HG03521 (cell line): ENCODE measurements at regions not wholly inside any gene's neighbourhood (a gene's known extent, or its start where the extent isn't known, plus 50 kb on each side); places are given as distances from the start of the nearest gene placed in this dataset.

Experiments
- ATAC-seq: cut with Tn5 transposase; IDR thresholded peaks from one replicate; pipeline ENCODE4 v1.9.1; 2021; ENCODE audit warnings: mild to moderate bottlenecking, moderate library complexity; ENCODE audit not compliant: unreplicated experiment

GRCh38 chr6:6704103-6705060 lies 115.9 kb downstream of the LY86 start:
- ATAC-seq: no peak

GRCh38 chr6:6705061-6705425 lies 116.5 kb downstream of the LY86 start:
- no peak for ATAC-seq

DNA sequence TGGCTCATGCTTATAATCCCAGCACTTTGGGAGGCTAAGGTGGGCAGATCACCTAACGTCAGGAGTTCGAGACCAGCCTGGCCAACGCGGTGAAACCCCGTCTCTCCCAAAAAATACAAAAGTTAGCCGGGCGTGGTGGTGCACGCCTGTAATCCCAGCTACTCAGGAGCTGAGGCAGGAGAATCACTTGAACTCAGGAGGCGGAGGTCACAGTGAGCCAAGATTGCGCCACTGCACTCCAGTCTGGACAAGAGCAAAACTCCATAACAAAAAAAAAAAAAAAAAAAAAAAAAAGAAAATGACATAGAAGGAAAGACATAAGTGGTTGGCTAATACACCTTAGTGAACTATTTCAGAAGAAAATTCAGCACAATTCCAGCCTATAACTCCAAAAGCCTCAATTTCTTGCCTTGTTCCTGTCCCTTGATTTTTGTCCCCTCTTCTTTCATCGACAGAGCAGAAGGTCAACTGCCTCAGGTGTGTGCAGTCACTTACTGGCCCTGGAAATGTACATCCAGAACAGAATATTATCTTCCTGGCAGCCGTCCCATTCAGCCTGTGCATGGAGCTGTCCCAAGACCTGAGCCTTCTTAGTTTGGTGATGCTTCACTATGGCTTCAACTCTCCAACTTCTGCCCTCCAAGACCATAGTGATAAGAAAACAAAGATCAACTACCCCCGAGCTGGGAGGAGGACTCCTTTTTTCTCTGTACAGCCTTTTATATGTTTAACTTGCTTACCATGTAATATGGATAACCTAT lies 117.6 kb downstream of the LY86 start:
- ATAC-seq: no peak

GRCh38 chr6:6707143-6707542 lies 118.6 kb downstream of the LY86 start:
- no peak for ATAC-seq

DNA sequence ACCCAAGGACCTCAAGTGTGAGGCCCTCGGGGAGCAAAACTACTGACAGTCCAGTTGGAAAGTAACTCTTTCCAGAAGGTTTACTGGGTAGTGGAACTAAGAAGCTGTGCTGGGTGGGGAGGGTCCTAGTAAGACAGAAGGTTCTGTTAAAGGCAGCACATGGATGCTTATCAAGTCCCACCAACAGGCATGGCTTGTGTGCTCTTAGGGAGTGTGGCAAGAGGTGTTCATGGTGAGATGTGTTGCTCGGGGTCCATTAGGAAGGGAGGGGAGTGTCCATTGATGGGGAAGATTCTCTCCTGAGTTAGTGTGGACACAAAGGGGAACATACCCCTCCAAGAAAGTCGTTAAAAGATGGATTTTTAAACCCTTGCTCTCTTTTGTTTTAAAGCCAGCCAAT lies 120.6 kb downstream of the LY86 start:
- ATAC-seq: no peak

- no peak for ATAC-seq
Observed at GRCh38 chr6:6711031-6711785, 122.7 kb downstream of the LY86 start.

DNA sequence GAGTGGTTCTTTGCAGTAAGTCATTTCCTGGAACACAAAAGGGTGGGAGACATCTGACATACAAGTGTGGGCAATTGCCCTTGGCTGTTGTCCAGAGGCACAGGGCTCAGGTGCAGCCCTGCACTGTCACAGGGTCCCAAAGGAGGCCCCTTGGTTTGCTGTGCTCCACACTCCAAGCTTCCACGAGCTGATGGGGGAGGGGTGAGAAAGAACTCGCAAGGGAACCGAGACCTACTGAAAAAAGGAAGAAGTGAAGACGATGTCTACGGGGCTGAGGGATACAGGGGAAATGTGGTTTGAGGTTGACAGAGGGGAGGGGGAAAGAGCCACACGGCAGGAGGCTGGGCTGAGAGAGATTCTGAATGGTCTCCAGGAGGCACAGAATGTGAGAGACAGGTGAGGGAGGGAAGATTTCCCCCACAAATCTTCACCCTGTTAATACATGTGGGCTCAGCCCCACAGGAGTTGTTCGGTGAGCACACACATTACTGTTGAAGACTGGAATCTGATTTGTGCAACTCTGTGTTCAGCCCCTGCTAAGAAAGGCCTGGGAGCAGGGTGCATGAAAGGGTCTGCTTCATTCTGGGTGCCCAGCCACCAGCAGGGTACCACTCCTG lies 123.4 kb downstream of the LY86 start:
- no peak for ATAC-seq

DNA sequence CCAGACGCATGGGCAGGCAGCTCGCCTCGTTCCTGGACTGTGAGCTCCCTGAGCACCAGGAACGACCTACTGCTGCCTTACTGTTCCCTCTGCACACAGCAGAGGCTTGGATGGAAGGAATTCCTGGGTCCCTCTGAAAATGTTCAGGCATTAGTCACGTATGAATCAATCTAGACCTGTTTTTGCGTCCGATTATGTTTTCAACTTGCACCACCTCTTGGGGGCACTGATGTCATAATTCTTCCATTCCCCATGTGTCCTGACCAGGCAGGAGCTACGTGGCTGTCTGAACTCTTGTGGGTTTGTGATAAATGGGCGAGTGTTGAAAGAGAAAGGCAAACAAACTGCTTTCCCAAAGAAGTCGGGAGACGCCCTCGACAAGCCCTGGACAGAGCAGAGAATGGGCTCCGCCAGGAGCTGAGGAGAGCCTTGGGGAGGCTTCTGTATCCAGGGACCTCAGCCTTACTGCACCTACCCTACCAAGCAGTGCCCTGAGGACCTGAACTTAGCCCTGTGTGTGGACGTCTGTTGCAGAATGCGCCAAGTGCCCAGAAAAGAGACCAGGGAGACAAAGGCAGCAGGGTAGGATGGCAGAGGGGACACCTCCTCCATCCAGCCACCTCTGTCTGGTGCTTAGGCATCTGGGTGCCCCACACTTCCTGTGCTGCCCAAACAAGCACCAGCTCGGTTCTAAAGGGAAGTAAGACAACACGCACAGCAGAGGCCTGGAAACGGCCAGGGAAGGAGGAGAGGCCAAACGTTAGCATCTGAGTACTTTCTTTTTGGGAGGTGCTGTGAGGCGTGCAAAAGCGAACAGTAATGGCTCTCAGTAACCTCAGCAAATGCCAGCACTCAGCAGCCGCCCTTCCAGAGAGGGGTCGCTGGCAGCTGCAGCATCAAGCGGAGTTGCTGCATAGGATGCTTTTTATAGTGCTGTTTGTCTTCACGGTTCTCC lies 124.2 kb downstream of the LY86 start:
- ATAC-seq: no peak

DNA sequence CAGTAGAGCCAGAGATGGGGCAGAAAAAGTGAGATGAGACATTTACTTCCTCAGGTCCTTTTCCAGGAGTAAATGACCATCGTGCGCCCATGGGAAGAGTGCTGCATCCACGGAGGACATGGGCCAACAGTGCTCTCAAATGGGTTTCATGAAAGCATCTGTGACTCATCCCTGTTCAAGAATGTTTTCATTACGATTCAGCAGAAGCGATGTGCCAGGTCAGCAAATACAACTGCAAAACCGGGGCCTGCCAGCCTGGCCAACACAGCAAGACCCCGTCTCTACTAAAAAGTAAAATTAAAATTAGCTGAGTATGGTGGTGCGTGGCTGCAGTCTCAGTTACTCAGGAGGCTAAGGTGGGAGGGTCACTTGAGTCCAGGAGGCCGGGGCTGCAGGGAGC lies 125.1 kb downstream of the LY86 start:
- ATAC-seq: no peak

- ATAC-seq: no peak
Observed at GRCh38 chr6:6714118-6714897, 125.8 kb downstream of the LY86 start.

DNA sequence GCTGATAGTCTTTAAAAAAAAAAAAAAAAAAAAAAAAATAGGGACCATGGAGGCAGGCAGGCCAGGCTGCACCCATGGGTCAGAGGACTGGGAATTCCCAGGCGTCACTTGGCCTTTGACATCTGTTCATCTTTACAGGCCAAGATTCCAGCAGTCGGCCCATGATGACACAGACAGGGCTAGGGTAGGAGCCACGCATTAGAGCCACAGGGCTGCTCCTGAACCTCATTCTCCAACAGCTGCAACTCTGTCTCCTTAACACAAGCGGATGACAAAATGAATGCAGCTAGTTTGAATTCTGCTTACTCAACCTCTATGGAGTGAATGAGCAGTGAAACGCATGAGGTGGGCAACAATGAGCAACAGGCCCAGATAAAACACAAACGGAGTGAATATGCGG lies 126.4 kb downstream of the LY86 start:
- no peak for ATAC-seq

DNA sequence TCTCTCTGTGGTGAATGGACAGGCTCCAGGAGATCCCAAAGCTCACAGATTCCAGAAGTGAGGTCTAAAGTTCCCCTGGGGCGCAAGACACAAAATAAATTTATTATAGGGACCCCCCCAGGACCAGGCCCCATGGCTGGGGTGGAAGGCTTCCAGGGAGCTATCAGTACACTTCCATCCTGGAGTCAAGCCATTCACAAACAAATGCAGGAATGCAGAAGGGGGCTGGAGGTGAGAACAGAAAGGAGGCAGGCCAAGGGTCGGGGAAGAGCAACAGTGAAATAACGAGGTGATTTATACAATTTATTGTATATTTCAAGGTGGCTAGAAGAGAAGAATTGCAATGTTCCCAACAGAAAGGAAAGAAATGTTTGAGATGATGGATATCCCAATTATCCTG lies 126.9 kb downstream of the LY86 start:
- ATAC-seq: no peak

- no peak for ATAC-seq
Observed at GRCh38 chr6:6716998-6717763, 128.7 kb downstream of the LY86 start.

DNA sequence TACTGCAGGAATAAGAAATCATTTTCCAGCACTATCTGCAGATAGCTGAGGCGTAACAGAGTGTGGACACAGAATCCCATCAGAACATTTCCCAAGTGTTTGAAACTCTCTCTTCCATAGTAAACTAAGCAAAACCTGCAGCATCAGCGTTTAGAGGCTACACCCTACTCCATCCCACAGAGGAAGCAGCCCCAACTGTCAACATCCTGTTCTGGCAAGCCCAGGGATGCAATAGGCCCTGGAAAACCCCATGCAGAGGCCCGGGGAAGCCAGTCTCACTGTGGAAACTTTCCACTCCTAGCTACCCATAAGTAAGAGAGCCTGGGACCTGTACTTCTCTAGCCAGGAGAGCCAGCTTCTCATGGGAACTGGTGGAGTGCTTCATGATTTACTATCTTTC lies 129.4 kb downstream of the LY86 start:
- no peak for ATAC-seq

DNA sequence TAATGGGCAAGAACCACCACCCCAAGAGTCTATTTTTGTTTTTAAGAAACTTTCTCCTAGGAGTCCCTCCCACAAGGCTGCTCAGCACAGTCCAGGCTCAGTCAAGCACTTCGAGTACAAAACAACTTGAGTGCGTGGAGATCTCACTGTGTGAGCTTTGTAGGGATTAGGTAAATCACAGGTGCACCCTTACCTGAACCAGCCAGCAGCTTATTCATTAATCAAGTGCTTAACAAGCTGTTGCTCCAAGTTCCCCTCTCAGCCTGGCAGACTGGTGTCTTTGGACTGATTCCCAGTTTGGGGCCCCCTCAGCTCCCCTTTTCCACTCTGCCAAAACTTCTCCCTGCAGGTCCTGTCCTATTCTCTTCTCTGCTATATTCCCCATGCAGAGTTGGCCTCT lies 133.1 kb downstream of the LY86 start:
- ATAC-seq: no peak

DNA sequence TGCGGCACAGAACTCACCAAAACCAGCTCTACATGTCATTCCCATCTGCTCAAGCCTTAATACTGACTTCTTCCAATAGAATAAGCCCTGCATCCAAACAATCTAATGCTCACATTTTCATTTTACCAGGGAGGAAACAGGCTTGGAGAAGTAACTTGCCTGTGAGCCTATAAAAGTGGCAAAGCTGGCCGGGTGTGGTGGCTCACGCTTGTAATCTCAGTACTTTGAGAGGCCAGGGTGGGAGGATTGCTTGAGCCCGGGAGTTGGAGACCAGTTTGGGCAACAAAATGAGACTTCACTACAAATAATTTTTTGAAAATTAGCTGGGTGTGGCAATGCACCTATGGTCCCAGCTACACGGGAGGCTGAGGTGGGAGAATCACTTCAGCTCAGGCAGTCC lies 133.7 kb downstream of the LY86 start:
- ATAC-seq: no peak

DNA sequence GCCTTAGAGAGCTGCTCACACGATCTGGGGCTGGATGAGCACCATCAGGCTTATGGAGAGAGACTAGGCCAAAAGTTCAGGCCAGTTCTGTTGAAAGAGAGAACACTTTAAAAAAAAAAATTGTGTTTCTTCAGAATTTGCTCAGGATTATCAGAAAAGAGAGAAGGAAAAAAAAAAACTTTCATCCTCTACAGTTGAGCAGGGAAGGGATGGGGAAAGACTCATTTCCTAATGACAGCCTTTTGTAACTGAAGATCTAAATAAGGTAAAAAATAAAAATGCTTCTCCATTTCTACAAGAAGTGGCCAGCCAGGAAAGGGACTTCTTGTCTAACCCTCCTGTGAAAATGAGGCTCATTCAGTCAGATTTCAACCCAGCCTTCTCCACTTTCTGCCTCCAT lies 134.8 kb downstream of the LY86 start:
- ATAC-seq: no peak

DNA sequence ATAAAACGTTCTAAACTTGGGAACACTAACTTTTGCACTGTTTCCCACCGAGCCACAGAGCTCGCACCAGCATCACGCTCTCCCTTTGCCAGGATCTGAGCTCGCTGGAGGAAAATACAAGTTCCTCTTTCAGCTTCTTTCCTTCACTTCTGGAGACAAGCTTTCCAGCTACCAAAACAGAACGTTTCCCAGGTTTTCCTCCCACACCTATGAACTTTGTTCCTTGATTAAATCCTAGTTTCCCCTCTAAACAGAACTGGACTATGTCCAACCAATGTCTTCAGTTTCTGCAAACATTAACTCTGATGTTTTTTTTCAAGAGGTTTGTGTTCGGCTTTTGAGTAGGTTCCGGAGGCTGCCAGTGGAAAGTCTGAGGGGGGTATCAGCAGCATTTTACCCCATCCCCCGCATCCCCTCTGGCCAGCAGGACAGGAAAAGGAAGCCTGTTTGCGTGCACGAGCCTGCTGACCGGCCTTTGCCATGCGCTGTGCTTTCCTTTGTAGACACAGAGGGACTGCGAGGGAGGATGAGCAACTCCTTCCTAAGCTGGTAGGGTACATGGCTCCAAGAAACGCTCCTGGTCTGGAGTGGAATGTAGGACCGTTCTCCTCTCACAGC lies 135.5 kb downstream of the LY86 start:
- no peak for ATAC-seq
